HG02678 (cell line): ENCODE measurements at regions not wholly inside any gene's neighbourhood (a gene's known extent, or its start where the extent isn't known, plus 50 kb on each side); places are given as distances from the start of the nearest gene placed in this dataset.
"Not testable (repeated sequence)": the region's sequence is repeated elsewhere in the genome, so short reads cannot be mapped to it uniquely, and the experiment has no call there.

Experiments used
- ATAC-seq: cut with Tn5 transposase; IDR thresholded peaks from one replicate; pipeline ENCODE4 v1.9.1; 2021; ENCODE audit warnings: mild to moderate bottlenecking, moderate library complexity; ENCODE audit not compliant: unreplicated experiment

DNA sequence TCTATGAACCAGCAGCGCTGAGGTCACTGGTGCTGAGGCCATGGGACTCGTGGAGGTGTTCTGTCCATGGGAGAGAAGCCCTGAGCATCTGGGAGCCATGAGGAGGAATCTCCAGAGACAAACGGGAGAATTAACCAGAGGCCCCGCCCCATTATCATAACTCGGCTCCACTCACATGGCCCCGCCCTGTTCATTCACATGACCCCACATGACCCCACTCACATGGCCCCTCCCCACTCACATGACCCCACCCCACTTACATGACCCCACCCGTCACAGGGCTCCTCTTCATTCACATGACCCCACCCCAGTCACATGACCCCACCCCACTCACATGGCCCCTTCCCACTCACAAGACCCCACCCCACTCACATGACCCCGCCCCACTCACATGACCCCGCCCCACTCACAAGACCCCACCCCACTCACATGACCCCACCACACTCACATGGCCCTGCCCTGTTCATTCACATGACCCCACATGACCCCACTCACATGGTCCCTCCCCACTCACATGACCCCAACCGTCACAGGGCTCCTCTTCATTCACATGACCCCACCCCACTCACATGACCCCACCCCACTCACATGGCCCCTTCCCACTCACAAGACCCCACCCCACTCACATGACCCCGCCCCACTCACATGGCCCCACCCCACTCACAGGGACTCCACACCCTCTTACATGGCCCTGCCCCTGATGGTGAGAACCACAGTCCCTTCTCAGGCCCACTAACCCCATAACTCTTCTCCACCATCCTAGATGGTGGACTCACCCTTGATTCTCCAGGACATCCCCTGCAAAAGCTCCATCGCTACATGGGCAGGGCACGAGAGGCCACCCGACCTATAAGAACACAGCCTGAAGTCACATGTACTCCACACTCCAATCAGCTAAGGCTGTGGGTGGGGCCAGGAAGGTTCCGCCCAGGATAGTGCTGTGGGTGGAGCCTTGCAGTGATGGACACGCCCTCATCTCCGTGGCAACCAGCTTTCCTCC lies 151.1 kb upstream of the SFSWAP start:
- ATAC-seq: no peak

DNA sequence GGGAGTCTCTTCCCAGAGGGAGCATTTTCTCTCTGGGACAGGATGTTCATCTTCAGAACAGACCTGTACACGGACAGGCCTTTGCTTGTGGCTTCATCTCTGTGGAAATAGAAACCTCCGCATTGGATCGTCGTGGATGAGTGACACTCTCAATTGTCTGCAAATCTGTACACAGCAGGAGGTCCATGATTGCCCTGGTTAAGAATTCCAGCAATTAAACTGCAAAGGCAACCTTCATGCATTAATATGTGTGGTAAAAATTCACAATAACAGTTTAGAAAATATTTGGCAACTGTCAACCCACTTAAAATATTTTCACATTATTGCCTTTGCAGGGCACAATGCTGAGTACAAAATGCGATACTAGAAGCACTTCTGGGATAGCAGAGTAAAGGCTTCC lies 149.8 kb upstream of the SFSWAP start:
- ATAC-seq: no peak

DNA sequence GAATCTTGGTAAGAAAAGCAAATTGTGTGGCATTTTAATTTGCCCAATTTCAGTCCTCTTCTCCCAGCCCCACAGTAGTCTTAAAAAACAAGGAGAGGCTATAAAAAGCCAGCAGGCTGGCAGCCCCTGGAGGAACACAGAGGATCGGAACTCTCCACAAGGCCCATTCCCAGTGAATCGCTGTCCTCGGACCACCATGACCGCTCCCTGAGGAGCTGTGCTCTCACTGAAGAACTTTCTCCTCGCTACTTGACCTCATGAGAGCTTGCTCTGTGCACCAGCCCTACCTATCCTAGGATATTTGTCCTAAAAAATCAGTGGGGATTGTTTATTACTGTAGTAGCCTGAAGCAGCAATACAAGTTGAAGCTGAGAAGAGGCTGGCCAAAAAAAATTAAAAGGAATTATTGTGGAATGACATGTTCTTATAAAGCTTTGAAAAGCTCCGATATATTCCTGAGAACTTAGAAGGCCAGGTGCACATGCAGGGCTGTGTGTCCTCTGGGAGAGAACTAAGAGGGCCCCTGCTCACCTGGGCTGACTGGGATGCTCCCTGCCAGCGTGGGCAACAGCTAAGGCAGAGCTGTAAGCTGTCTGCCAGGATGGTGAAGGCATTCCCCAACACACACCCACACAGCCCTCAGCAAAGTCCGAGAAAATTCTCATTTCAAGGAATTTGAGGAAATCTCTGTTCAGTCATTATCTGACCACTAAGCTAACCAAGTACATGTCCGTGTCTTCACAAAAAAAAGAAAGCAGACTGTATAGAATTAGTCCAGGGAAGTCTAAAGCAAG lies 148.8 kb upstream of the SFSWAP start:
- ATAC-seq: no peak

DNA sequence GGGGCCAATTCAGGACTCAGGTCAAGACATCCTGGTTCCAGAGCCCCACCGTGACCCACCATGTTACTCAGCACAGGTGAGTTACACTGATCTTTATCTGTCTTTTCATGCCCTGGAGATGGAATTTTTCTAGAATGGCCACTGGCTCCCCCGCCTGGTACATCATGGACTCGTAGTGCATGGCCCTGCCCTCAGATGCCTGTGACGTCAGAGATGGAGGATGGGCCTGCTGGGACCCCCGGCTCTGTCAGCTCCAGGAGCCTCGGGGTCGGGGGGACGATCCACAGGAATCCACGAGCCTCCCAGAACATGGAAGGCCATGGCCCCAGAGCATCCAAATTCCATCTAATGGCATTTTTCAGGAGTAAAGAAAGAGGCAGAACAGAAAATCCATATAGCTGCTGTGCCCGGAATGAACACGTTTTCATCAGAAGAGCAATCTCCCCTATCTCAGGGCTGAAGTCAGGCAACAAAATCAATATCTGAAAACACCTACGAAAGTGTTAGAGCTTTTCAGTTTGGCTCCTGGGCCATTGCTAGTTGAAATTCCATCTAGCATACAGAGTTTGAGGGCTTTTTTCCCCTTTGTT lies 146.7 kb upstream of the SFSWAP start:
- not testable (repeated sequence) for ATAC-seq

DNA sequence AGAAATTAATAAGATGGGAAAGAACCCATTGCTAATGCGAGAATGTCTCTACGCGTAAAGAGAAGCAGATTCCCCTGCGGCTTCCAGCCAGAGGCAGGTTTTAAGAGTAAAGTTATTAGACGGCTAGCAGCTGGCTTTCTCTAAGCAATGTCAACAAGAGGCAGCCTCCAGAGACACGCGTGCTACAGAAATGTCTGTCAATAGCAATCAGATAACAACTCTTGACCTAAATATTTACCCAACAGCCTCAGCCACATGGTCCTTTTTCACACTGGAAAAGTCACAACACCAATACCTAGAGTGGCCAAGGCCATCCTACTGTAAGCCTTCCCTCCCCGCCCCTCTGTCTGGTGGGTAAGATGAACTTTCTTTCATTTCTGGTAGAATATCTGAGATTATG lies 146.0 kb upstream of the SFSWAP start:
- no peak for ATAC-seq

DNA sequence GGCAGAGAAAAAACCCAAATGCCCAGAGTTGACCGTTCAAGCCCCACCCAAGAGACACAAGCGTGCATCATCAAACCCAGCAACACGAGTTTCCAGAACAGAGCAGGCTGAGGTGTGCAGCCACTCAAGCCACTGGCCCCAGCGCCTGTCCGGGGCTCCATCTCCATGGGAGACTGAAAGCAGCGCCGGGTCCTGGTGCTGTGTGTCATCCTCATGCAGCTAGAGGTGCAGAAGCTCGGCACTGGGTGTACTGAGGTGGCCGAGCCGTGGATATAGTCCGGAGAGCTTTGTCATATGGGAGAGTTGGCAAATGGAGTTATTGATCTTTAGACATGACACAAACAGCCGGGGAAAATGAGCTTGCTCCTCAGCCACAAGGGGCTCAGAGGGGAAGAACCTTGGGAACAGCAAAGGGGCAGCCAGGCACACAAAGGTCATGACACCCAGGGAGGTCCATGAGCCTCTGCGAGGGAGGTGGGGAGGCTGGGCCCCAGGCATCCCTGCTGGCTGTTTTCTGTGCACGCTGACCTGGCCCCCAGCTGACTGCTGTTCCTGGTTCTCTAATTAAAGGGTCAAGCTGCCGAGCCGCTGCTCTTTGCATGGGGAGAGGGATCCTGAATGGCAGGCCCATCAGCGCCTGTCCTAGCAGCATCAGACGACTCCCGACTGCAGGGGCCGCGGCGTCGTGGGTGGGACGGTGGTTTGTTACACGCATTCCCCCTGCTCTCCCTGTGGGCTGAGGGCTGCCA lies 145.4 kb upstream of the SFSWAP start:
- ATAC-seq: no peak

DNA sequence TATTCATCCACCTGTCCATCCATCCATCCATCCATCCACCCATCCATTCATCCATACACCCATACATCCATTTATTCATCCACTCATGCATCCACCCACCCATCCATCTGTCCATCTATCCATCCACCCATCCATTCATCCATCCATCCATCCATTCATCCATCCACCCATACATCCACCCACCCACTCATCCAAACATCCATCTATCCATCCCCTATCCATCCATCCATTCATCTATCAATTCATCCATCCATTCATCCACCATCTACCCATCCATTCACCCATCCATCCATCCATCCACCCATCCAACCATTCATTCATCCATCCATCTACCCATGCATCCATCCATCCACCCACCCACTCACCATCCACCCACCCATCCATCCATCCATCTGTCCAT lies 142.6 kb upstream of the SFSWAP start:
- no peak for ATAC-seq

DNA sequence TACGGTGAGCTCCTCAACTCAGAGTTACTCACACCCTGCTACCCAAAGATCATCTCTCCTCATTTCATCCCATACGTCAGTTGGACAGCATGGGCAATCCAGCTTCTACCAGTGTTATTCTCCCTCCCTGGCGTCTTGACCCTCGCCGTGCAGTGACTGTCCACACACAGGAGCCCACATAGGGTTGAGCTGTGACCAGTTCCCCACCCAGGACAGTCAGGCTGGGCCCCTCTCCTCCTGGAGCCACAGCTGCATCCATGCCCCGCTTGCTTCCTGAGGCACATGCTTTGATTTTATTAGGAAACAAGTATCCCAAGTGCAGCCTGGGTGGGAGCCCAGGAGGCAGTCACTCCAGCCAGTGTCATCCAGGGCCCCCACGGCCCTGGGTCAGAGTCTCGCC lies 140.3 kb upstream of the SFSWAP start:
- no peak for ATAC-seq

DNA sequence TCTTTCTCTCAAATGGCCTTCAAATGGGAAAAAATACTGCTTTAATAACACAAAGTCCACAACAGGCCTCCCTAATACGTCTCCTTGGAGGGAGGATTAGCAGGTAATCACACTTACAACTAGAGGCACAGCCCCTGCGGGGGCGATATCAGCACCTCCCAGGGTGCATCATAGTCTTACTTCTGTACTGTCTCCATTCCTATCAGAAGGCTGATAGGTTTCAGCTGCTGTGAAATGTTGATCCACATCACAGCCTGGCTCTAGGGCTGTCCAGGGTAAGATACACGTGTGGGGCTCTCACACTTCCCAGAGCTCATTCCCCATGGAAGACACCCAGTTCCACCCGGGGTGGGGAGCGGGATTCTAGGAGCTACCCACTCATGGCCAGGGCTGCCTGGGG lies 139.1 kb upstream of the SFSWAP start:
- ATAC-seq: no peak

DNA sequence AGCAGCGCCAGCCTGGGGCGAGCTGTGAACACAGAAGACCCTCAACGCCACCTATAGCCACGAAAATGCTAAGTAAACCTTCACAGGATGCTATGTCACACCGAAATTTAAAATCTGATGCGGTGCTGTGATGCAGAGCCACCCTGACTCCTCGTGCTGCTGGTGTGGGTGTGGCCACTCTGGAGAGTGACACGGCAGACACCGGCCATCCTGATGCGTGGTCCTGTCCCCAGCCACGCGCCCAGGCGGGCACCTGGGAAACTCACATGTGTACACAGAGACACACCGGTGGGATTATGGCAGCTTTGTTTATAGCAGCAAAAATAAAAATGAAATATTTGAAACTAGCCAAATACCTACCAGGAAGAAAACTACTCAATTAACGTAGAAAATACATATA lies 138.3 kb upstream of the SFSWAP start:
- no peak for ATAC-seq

DNA sequence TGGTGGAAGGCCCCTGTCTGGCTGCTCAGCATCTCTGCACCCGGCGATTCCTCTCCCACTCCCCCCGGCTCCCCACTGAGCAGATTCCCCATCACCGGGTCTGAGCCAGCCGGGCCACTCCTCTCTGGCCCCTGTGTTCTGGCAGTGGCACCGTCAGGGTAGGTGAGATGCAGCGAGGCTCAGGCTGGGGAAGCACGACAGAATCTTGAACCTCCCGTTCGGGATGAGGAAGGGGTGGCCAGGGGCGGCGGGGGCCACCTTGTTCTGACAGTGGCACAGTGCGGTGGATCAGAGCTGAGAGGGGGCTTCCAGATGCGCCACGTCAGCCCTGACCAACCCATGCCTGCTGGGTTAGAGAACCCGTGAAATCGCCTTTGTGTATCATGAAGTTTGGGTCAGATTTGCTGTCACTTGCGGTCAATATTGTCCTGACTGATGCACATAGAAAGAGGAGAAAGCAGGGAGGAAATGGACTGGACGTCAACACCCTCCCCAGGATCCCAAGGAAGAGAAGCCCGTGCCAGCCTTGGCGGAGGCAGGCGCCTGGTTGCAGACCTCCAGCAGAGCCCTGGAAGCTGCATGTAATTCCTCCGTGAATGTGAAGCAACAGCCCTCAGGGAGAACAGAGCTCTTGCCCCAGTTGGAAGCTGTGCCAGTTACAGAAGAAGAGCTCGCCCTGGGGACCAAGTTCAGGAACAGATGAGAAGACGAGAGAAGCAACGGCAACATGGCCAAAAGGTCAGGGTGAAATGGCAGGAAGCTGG lies 137.1 kb upstream of the SFSWAP start:
- ATAC-seq: no peak

DNA sequence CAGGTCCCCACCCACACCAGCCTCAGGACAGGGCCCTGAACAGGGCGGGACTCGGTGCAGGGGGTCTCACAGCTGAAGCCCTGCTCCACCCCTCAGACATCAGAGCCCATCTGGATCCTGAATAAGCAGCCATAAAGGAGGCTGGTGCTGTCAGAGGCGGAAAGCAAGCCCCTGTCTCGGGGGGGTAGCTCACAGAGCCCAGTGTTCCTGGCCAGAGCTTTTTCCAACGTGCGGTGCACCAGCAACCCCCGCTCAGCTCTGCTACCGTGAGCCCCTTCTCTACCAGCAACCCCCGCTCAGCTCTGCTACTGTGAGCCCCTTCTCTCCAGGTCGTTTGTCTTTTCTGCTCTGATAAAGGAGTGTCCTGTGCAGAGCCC lies 136.5 kb upstream of the SFSWAP start:
- no peak for ATAC-seq

DNA sequence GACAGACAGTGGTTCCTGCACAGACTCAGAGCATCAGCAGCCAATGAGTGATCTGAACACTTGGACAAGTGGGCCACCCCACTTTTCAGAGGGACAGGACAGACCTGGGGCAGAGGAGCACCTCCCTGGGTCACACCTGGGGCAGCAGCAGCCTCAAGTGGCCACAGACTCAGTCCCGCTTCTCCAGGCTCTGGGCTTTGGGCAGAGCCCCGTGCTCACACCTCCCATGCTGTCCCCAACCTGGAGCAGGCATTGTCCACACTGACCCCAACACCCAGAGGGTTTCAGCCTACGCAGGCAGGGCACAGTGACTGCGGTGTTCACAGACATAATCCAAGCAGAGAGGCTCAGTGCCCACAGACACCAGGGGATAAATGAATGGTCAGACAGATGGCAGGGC lies 135.5 kb upstream of the SFSWAP start:
- ATAC-seq: no peak

DNA sequence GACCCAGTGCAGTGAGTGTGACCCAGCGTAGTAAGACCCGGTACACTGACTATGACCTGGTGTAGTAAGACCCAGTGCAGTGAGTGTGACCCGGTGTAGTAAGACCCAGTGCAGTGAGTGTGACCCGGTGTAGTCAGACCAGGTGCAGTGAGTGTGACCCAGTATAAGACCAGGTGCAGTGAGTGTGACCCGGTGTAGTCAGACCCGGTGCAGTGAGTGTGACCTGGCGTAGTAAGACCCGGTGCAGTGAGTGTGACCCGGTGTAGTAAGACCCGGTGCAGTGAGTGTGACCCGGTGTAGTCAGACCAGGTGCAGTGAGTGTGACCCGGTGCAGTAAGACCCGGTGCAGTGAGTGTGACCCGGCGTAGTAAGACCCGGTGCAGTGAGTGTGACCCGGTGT lies 134.2 kb upstream of the SFSWAP start:
- ATAC-seq: not testable (repeated sequence)

DNA sequence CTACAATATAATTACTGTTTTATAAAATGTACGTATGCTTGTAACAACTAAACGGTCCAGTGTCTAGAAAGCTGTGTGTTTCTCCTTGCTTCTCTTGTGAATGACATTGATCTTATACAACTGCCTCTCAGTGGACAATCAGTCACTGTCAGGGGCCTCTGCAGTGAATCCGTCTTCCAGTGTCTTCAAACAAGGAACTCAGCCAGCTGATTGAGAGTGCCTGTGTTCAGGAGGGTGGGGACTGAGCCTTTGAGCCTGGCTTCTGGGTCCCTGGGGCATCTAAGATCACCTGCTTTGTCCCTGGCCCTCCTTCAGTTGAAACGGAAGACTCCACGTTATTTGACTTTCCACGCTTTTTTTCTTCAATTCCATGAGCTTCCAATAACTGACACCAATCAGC lies 133.1 kb upstream of the SFSWAP start:
- ATAC-seq: no peak

DNA sequence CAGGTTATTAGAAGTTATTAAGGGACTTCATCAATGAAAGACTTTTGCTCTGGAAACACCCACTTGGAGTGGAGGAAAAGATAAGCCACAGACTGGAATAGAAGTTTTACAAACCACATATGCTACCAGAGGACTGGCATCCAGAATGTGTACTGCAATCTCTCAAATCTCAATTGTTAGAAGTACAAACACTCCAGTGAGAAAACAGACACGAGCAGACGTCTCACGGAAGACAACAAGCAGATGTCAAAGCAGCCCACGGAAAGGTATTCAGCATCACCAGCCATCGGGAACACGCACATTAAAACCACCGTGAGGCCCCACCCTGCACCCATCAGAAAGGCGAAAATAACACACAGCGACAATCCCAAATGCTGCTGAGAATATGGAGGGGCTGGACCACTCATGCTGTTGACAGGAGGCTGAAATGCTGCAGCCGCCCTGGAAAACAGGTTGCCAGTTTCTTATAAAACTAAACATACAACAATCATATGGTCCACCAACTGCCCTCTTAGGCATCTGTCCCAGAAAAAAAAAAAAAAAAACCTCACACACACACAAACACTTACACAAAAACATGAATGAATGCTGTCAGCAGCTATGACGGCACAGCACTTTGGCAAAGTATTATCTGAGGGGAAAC lies 131.9 kb upstream of the SFSWAP start:
- ATAC-seq: no peak

DNA sequence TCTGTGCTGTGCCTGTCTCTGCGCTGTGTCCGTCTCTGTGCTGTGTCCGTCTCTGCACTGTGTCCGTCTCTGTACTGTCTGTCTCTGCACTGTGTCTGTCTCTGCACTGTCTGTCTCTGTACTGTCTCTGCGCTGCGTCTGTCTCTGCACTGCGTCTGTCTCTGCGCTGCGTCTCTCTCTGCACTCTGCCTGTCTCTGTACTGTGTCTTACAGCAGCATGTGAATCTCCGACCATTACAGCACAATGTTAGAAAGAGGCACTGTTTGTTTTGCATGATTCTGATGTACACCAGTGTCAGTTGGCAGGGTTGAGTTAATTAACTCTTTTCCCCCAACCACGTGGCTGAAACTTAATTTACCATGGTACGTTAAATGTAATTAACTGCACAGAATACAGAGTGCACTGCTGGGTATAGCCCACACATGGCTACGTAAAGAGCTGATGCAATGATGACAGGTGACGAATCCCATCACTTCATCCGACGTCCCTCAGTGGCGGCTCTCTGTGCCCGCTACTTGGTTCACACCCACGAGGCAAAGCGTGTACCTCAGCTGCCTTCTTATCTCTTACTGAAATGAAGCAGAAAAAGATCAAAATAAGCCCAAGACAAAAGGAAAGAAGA lies 127.7 kb upstream of the SFSWAP start:
- ATAC-seq: no peak

DNA sequence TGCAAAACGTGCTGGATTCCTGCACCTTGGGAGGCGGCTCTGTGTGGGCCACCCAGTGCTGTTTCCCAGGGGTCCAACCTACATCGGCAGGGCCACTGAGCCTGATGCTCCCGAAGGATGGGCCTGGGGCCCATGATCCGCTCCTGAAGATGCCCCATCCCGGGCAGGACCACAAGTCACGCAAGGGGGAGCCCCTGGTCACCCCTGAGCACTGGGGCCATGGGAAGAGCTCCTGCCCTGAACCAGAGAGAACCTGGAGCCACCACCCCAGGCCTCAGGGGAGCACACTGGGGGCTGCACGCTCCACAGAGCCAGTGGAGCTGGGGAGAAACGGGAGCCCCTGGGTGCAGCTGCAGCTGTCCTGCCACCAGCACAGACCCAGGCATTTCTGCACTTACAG lies 124.6 kb upstream of the SFSWAP start:
- no peak for ATAC-seq

DNA sequence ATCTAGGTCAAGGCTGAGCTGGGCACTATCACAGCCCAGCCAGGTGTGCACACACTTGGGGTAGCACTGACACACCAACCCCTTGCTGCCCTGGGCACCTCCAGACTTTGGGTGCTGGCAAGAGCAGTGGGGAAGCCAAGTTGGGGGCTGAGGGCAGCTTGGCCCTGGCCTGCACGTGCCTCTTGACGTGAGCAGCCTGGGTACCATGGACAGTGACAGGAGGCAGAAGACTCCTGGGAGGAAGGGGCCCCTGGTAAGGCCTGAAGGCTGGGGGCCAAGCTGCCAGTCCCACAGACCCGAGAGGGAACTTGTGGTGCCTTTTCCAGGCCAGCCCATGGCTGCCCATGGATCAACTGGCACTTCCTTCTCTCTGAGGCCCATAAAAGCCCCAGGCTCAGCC lies 124.1 kb upstream of the SFSWAP start:
- no peak for ATAC-seq
